ENCODE measurements at regions not wholly inside any gene's neighbourhood (a gene's known extent, or its start where the extent isn't known, plus 50 kb on each side); places are given as distances from the start of the nearest gene placed in this dataset.

- H3K4me3 ChIP-seq (ENCODE audit: severe bottlenecking) = no peak overlapping the region
- no peak overlapping the region for H3K27ac ChIP-seq (ENCODE audit: poor library complexity, severe bottlenecking)
- ATAC-seq (ENCODE audit: low read depth) = no peak
- H3K36me3 ChIP-seq (ENCODE audit: low read depth) = no peaks in the 10 kb centered on the region
- no peak for TF ChIP-seq CTCF (IDR thresholded peaks at IDR 0.05; ENCODE audit: poor library complexity, severe bottlenecking)
- no peak for DNase-seq (ENCODE audit: low spot score)
- no peaks in the 10 kb centered on the region for H3K27me3 ChIP-seq (ENCODE audit: insufficient read depth, poor library complexity, severe bottlenecking)
- H3K4me1 ChIP-seq (ENCODE audit: insufficient read depth, poor library complexity, severe bottlenecking) = no peaks in the 10 kb centered on the region
- H3K9me3 ChIP-seq (ENCODE audit: severe bottlenecking) = no peaks in the 10 kb centered on the region
Measured at GRCh38 chr2:120814352-120814751, 78.7 kb downstream of the GLI2 start.

- no peaks in the 10 kb centered on the region for H3K36me3 ChIP-seq (ENCODE audit: low read depth)
- no peak overlapping the region for H3K4me3 ChIP-seq (ENCODE audit: severe bottlenecking)
- ATAC-seq (ENCODE audit: low read depth) = no peak
- no peaks in the 10 kb centered on the region for H3K9me3 ChIP-seq (ENCODE audit: severe bottlenecking)
- no peaks in the 10 kb centered on the region for H3K4me1 ChIP-seq (ENCODE audit: insufficient read depth, poor library complexity, severe bottlenecking)
- H3K27ac ChIP-seq (ENCODE audit: poor library complexity, severe bottlenecking) = no peak overlapping the region
- H3K27me3 ChIP-seq (ENCODE audit: insufficient read depth, poor library complexity, severe bottlenecking) = no peaks in the 10 kb centered on the region
- no peak for DNase-seq (ENCODE audit: low spot score)
- no peak for TF ChIP-seq CTCF (IDR thresholded peaks at IDR 0.05; ENCODE audit: poor library complexity, severe bottlenecking)
Measured at GRCh38 chr2:120815292-120815691, 79.6 kb downstream of the GLI2 start.

GRCh38 chr2:120817136-120817955 lies 81.7 kb downstream of the GLI2 start:
- no peak overlapping the region for H3K4me3 ChIP-seq (ENCODE audit: severe bottlenecking)
- H3K27ac ChIP-seq (ENCODE audit: poor library complexity, severe bottlenecking) = no peak overlapping the region
- DNase-seq (ENCODE audit: low spot score) (no peak), ATAC-seq (ENCODE audit: low read depth) (no peak)
- no peak for TF ChIP-seq CTCF (IDR thresholded peaks at IDR 0.05; ENCODE audit: poor library complexity, severe bottlenecking)
- no peaks in the 10 kb centered on the region for H3K4me1 ChIP-seq (ENCODE audit: insufficient read depth, poor library complexity, severe bottlenecking)
- H3K9me3 ChIP-seq (ENCODE audit: severe bottlenecking) = no peaks in the 10 kb centered on the region
- no peaks in the 10 kb centered on the region for H3K27me3 ChIP-seq (ENCODE audit: insufficient read depth, poor library complexity, severe bottlenecking)
- H3K36me3 ChIP-seq (ENCODE audit: low read depth) = no peaks in the 10 kb centered on the region

- no peak for DNase-seq (ENCODE audit: low spot score)
- Histone ChIP-seq H3K4me1 (ENCODE audit: insufficient read depth, poor library complexity, severe bottlenecking) (no peaks in the 10 kb centered on the region), H3K27ac (ENCODE audit: poor library complexity, severe bottlenecking) (no peak overlapping the region), H3K9me3 (ENCODE audit: severe bottlenecking) (no peaks in the 10 kb centered on the region), H3K36me3 (ENCODE audit: low read depth) (no peaks in the 10 kb centered on the region), H3K4me3 (ENCODE audit: severe bottlenecking) (no peak overlapping the region), H3K27me3 (ENCODE audit: insufficient read depth, poor library complexity, severe bottlenecking) (no peaks in the 10 kb centered on the region)
- ATAC-seq (ENCODE audit: low read depth) = no peak
- TF ChIP-seq CTCF (IDR thresholded peaks at IDR 0.05; ENCODE audit: poor library complexity, severe bottlenecking) = no peak
Measured at GRCh38 chr2:120817956-120818325, 82.3 kb downstream of the GLI2 start.

GRCh38 chr2:120818441-120818920 lies 82.8 kb downstream of the GLI2 start:
- Histone ChIP-seq H3K4me3 (ENCODE audit: severe bottlenecking) (no peak overlapping the region), H3K27ac (ENCODE audit: poor library complexity, severe bottlenecking) (no peak overlapping the region), H3K4me1 (ENCODE audit: insufficient read depth, poor library complexity, severe bottlenecking) (no peaks in the 10 kb centered on the region), H3K27me3 (ENCODE audit: insufficient read depth, poor library complexity, severe bottlenecking) (no peaks in the 10 kb centered on the region), H3K36me3 (ENCODE audit: low read depth) (no peaks in the 10 kb centered on the region), H3K9me3 (ENCODE audit: severe bottlenecking) (no peaks in the 10 kb centered on the region)
- DNase-seq (ENCODE audit: low spot score) (no peak), ATAC-seq (ENCODE audit: low read depth) (no peak)
- no peak for TF ChIP-seq CTCF (IDR thresholded peaks at IDR 0.05; ENCODE audit: poor library complexity, severe bottlenecking)

Measured in RWPE2 (cell line).